Left lung (tissue), 4 donors: ENCODE measurements at regions not wholly inside any gene's neighbourhood (a gene's known extent, or its start where the extent isn't known, plus 50 kb on each side); places are given as distances from the start of the nearest gene placed in this dataset.

Experiments used
- ATAC-seq: fragments of 200-7000 bp; cut with Tn5 transposase; one replicate; pipeline ENCODE4 v1.9.1; 2020; ENCODE audit warnings: moderate library complexity
- DNase-seq, 4 donors: peaks; one replicate each; pipeline ENCODE4 v3.0.0-alpha.2; 2013 to 2020
- H3K27ac ChIP-seq, 2 donors: fragments of 200-600 bp; sonication (generic) in 1 of 2; one replicate each; pipeline versions ENCODE4 v1.5.0 to v1.8.0; 2020 to 2021
- H3K27me3 ChIP-seq, 2 donors: fragments of 200-600 bp; sonication (generic) in 1 of 2; one replicate each; pipeline versions ENCODE4 v1.5.0 to v1.8.0; 2020 to 2021
- H3K36me3 ChIP-seq, 2 donors: fragments of 200-600 bp; sonication (generic) in 1 of 2; one replicate each; pipeline versions ENCODE4 v1.5.0 to v1.8.0; 2020 to 2021
- H3K4me1 ChIP-seq, 2 donors: fragments of 200-600 bp; one replicate each; pipeline ENCODE4 v1.8.0; 2021
- H3K4me3 ChIP-seq, 2 donors: fragments of 200-600 bp; sonication (generic) in 1 of 2; one replicate each; pipeline versions ENCODE4 v1.5.0 to v1.8.0; 2020 to 2021; ENCODE audit warnings: mild to moderate bottlenecking in 1 of 2
- H3K9me3 ChIP-seq, 2 donors: fragments of 200-600 bp; sonication (generic) in 1 of 2; one replicate each; pipeline versions ENCODE4 v1.5.0 to v1.8.0; 2020 to 2021
- intact Hi-C, 2 donors: fragments of 100-400 bp; cut with DNase I; formaldehyde crosslinking; loops; one replicate each; pipeline versions ENCODE4 v1.11.2 to v1.14.2; 2022
- TF ChIP-seq, protein P1 (sequence below), 2 donors: fragments of 200-600 bp; sonication (generic) in 1 of 2; IDR thresholded peaks; one replicate each; pipeline versions ENCODE4 v1.5.0 to v1.8.0; 2021; ENCODE audit warnings: antibody characterized with exemption in 2 of 2
- donor health status: DM: no; HTN: yes; CAD: no.
- donor health status: DM: no; HTN: no; CAD: no.

DNA sequence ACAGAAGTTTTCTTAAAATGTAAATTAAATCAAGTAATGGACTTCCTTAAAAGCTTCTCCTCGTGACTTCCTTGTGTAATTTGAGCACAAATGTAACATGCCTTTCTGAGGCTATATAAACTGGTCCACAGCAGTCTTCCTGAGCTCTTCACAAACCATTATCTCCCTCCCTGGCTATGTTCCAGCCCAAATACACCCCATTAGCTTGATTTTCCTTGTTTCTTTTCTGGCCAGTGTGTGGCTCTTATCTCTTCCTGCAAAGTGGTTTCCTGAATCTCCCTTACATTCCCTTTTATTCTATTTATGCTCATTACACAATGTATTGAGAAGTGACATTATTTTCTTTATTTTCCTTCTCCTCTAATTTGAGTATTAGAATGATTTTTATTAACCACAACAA, 1085.3 kb upstream of the PCDH10 start:
- TF ChIP-seq, protein P1, sequence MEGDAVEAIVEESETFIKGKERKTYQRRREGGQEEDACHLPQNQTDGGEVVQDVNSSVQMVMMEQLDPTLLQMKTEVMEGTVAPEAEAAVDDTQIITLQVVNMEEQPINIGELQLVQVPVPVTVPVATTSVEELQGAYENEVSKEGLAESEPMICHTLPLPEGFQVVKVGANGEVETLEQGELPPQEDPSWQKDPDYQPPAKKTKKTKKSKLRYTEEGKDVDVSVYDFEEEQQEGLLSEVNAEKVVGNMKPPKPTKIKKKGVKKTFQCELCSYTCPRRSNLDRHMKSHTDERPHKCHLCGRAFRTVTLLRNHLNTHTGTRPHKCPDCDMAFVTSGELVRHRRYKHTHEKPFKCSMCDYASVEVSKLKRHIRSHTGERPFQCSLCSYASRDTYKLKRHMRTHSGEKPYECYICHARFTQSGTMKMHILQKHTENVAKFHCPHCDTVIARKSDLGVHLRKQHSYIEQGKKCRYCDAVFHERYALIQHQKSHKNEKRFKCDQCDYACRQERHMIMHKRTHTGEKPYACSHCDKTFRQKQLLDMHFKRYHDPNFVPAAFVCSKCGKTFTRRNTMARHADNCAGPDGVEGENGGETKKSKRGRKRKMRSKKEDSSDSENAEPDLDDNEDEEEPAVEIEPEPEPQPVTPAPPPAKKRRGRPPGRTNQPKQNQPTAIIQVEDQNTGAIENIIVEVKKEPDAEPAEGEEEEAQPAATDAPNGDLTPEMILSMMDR (IDR thresholded peaks at IDR 0.05): no peak
- H3K4me3 ChIP-seq: no peak overlapping the region
- no peaks in the 10 kb centered on the region for H3K36me3 ChIP-seq
- intact Hi-C loops: no loop called here
- no peaks in the 10 kb centered on the region for H3K4me1 ChIP-seq
- H3K27me3 ChIP-seq: no peaks in the 10 kb centered on the region
- no peak for ATAC-seq
- peaks cover 0 to 8% of the 10 kb centered on the region in 2 donors for H3K9me3 ChIP-seq
- no peak overlapping the region for H3K27ac ChIP-seq
- DNase-seq: peak in 1 of 4 donors; percentile 18

- Histone ChIP-seq H3K36me3 (no peaks in the 10 kb centered on the region), H3K4me1 (no peaks in the 10 kb centered on the region), H3K27me3 (no peaks in the 10 kb centered on the region), H3K9me3 (peaks cover 0 to 8% of the 10 kb centered on the region in 2 donors), H3K27ac (no peak overlapping the region), H3K4me3 (no peak overlapping the region)
- intact Hi-C loops: no loop called here
- ATAC-seq: no peak
- DNase-seq: no peak
- TF ChIP-seq, protein P1 (IDR thresholded peaks at IDR 0.05): no peak
Measured at GRCh38 chr4:132065940-132066495, 1083.1 kb upstream of the PCDH10 start.

GRCh38 chr4:132071815-132072214, 1077.3 kb upstream of the PCDH10 start:
- Histone ChIP-seq H3K36me3 (no peaks in the 10 kb centered on the region), H3K27me3 (no peaks in the 10 kb centered on the region), H3K27ac (no peak overlapping the region), H3K4me1 (no peaks in the 10 kb centered on the region), H3K9me3 (no peaks in the 10 kb centered on the region), H3K4me3 (no peak overlapping the region)
- intact Hi-C loops: no loop called here
- DNase-seq (no peak), ATAC-seq (no peak)
- TF ChIP-seq, protein P1 (IDR thresholded peaks at IDR 0.05): no peak

- no peaks in the 10 kb centered on the region for H3K9me3 ChIP-seq
- intact Hi-C loops: no loop called here
- ATAC-seq (no peak), DNase-seq (no peak)
- TF ChIP-seq, protein P1 (IDR thresholded peaks at IDR 0.05): no peak
- H3K36me3 ChIP-seq: no peaks in the 10 kb centered on the region
- H3K4me3 ChIP-seq: no peak overlapping the region
- no peak overlapping the region for H3K27ac ChIP-seq
- no peaks in the 10 kb centered on the region for H3K27me3 ChIP-seq
- no peaks in the 10 kb centered on the region for H3K4me1 ChIP-seq
Measured at GRCh38 chr4:132076829-132077228, 1072.3 kb upstream of the PCDH10 start.

DNA sequence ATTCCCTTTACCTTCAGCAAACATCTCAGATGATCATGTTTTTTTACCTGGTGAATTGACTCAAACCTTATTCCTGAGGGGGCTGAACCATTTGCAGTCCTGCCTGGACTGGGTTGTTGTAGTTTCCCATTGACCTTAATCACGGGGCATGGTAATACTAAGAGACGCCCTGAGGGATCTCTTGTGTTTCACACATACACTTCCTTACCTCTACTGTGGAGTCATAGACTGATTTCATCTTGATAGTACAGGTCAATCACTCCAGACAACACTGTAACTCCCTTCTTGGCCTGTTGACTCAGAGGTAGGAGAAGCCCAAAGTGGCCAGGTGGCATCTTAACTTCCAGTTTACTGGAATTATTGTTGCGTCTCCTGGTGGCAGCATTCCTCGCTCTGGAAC, 1064.0 kb upstream of the PCDH10 start:
- H3K36me3 ChIP-seq: no peaks in the 10 kb centered on the region
- no peaks in the 10 kb centered on the region for H3K4me1 ChIP-seq
- DNase-seq (no peak), ATAC-seq (no peak)
- H3K27me3 ChIP-seq: no peaks in the 10 kb centered on the region
- H3K27ac ChIP-seq: no peak overlapping the region
- no peak overlapping the region for H3K4me3 ChIP-seq
- TF ChIP-seq, protein P1 (IDR thresholded peaks at IDR 0.05): no peak
- intact Hi-C loops: no loop called here
- H3K9me3 ChIP-seq: peaks cover 0 to 19% of the 10 kb centered on the region in 2 donors
